22Rv1 (cell line): ENCODE measurements at regions not wholly inside any gene's neighbourhood (a gene's known extent, or its start where the extent isn't known, plus 50 kb on each side); places are given as distances from the start of the nearest gene placed in this dataset.

Experiments used
- CTCF ChIP-seq: fragments of 450-650 bp; IDR thresholded peaks from 2 replicates; pipeline ENCODE4 v1.5.1; 2017; ENCODE audit warnings: mild to moderate bottlenecking
- ZFX ChIP-seq: fragments of 450-650 bp; IDR thresholded peaks from 2 replicates; pipeline ENCODE4 v1.6.1; 2017; ENCODE audit warnings: antibody characterized with exemption, borderline replicate concordance

- TF ChIP-seq CTCF (no peak), ZFX (no peak)
Observed at GRCh38 chr16:61530697-61531096, 505.5 kb downstream of the CDH8 start.
